DMS53 (cell line): ENCODE measurements at regions not wholly inside any gene's neighbourhood (a gene's known extent, or its start where the extent isn't known, plus 50 kb on each side); places are given as distances from the start of the nearest gene placed in this dataset.

ENCODE experiments used
- DNase-seq: peaks from one replicate; lab custom pipeline; 2025; lab: John Stamatoyannopoulos, UW

- DNase-seq = no peak
Measured at GRCh38 chr9:17894501-17895160, 315.8 kb downstream of the SH3GL2 start.

- no peak for DNase-seq
Measured at GRCh38 chr9:17900606-17901005, 321.7 kb downstream of the SH3GL2 start.

DNA sequence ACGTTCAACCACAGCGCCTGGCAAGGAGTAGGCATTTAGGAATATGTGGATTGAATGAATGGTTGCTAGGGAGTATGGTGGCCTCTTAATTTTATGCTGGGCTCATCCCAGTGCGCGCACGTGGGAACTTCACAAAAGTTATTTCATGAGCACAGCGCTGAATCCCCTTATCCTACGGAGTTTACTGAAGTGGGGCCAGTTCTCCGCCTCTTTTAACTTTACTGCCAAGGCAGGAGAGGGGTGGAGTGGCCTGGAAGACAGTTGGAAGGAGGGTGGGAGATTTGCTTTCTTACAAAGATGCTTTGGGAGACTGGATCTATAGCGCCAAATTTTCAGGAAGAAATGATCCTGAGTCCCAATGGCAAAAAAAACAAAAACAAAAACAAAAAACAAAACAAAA lies 326.5 kb downstream of the SH3GL2 start:
- DNase-seq = no peak

- peak; percentile 31 for DNase-seq
Measured at GRCh38 chr9:17905781-17906175, 326.9 kb downstream of the SH3GL2 start.

GRCh38 chr9:17906176-17906840 lies 327.4 kb downstream of the SH3GL2 start:
- peak; percentile 61 for DNase-seq

DNA sequence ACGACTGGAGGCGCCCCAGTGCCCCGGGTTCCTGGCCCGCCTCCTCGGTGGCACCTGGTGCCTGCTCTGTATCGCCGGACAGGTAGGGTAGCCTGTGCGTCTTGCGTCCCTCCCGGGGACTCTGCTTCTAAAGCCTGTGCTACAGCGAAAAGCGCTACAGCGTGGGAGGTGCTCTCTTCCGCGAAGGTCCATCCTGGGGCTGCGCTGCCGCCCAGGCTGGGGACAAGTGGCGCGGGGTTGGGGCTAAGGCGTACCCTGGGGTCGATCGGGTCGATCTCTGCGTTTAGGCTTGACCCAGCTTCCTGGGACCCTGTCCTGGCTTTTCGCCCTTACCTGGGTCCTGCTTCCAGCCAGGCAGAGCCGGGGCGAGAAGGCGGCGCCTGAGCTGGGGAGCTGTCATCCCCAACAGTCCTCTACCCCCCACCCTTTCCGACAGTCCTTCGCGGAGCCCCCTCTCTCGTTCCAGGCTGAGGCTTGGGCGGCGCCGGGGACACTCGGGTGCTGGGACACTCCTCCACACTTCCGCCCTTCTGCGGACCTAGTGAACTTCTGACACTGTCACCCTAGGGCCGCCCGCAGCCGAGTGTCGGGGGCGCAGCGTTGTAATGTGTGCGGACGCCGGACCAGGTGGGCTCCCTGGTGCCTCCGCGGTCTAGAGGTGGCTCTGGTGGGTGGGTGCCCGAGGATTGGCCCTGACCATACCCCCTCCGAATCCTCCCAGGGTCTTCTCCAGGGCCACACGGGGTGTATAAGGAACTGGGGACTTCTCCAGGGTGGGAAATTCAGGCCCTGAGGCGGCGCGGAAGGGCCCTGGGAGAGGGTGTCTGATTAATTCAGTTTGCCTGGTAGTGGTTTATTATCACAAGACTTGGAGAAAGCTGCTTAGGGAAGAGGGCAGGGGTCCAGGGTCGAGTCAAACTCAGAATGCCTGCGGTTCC lies 328.2 kb downstream of the SH3GL2 start:
- peak; percentile 63 for DNase-seq

GRCh38 chr9:17907779-17908508 lies 329.1 kb downstream of the SH3GL2 start:
- DNase-seq = no peak

GRCh38 chr9:17926246-17926645 lies 347.4 kb downstream of the SH3GL2 start:
- no peak for DNase-seq

GRCh38 chr9:17927616-17928015 lies 348.8 kb downstream of the SH3GL2 start:
- peak; percentile 6 for DNase-seq

GRCh38 chr9:17928228-17928627 lies 349.4 kb downstream of the SH3GL2 start:
- DNase-seq = peak; percentile 2

DNA sequence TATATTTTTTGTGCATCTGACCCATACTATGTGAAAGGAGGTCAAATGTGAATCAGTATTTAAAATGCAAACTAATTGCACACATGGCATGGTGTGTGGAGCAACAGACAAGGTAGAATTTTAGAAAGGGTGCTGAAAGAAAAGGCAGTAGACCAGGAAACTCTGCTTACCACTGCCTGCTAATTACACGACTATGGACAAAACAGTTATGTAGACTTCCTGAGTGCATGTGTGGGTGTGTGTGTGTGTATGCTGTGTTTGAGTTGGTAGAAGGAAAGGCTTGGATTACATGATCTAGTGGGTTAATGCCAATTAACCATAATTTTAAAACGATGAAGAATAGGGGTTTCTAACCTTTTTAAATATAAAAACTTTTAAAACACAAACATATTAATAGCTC lies 349.9 kb downstream of the SH3GL2 start:
- DNase-seq = no peak

DNA sequence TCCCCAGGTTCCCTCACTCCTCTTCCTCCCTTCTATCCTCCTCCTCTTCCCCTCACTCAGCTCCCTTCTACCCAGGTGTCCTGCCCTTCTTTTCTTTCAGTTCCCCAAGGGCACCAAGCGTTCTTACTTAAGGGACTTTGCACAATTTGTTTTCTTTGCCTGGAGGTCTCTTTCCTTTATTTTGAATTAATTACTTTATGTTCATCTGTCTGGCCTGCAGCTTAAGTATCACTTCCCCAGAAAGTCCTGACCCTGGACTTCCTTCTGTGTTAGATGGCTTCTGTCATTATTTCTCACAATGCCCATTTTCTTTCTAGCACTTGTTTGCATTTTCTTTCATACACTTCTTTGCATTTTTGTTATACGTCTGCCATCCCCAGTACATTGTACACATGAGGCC lies 350.6 kb downstream of the SH3GL2 start:
- DNase-seq = peak; percentile 20

GRCh38 chr9:17930071-17930470 lies 351.2 kb downstream of the SH3GL2 start:
- peak; percentile 76 for DNase-seq

GRCh38 chr9:17936365-17936764 lies 357.5 kb downstream of the SH3GL2 start:
- DNase-seq = no peak

- DNase-seq = no peak
Measured at GRCh38 chr9:17938035-17938655, 359.3 kb downstream of the SH3GL2 start.

- peak; percentile 16 for DNase-seq
Measured at GRCh38 chr9:17942498-17942897, 363.6 kb downstream of the SH3GL2 start.

GRCh38 chr9:17955409-17955808 lies 376.5 kb downstream of the SH3GL2 start:
- no peak for DNase-seq

GRCh38 chr9:17958363-17958762 lies 379.5 kb downstream of the SH3GL2 start:
- no peak for DNase-seq

- DNase-seq = no peak
Measured at GRCh38 chr9:17962747-17963146, 383.9 kb downstream of the SH3GL2 start.

DNA sequence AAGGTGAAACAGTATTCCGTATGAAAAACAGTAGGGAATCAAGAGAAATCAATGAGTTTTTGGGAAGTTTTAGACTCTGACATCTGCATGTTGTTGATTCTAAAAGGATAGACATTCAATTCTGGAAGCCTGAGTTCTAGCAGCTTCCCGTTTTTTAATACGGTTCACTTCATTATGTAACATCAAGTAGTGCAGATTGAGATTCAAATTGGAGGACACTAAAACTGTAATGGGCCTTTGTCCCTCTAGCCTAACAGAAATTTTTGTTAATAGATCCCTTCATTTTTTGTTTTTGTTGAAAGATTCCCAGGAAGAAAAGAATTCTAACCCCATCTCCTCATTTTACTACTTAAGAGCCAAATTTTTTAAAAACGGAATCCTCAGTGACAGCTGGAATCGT lies 384.6 kb downstream of the SH3GL2 start:
- no peak for DNase-seq

GRCh38 chr9:17967731-17968130 lies 388.9 kb downstream of the SH3GL2 start:
- no peak for DNase-seq

DNA sequence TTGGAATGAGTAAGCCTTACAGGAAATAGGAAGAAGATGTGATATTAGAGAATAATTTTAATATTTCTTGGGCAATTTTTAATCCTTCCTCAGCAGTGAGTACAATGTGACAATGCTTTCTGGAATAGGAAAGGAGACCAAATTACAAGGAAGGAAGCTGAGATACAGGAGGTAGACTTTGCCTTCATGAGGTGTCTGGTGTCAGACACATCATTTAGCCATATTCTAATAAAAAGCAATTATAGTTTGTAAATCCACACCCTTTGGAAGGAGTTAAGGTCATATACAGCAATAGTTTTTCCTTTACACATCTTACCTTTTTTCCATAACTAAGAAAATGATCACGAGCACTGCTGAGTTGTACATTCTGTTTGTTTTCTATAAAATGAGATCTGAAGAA lies 390.4 kb downstream of the SH3GL2 start:
- no peak for DNase-seq
